BE2C (cell line): ENCODE measurements at regions not wholly inside any gene's neighbourhood (a gene's known extent, or its start where the extent isn't known, plus 50 kb on each side); places are given as distances from the start of the nearest gene placed in this dataset.
"Not testable (repeated sequence)": the region's sequence is repeated elsewhere in the genome, so short reads cannot be mapped to it uniquely, and the experiment has no call there.

Source experiments
- DNase-seq: peaks from one replicate; pipeline ENCODE4 v3.0.0-alpha.2; 2020
- H3K27me3 ChIP-seq: fragments of 250-450 bp; sonication (Bioruptor Pico); 2 replicates; pipeline ENCODE4 v1.5.1; 2020; ENCODE audit warnings: mild to moderate bottlenecking
- H3K36me3 ChIP-seq: fragments of 250-450 bp; sonication (Bioruptor Pico); 2 replicates; pipeline ENCODE4 v1.5.1; 2020; ENCODE audit warnings: mild to moderate bottlenecking
- H3K4me1 ChIP-seq: fragments of 250-450 bp; sonication (Bioruptor Pico); 2 replicates; pipeline ENCODE4 v1.5.1; 2020
- H3K4me3 ChIP-seq: 2 replicates; pipeline ENCODE4 v1.5.1; 2011; ENCODE audit warnings: low read depth, low read length
- H3K9me3 ChIP-seq: fragments of 250-450 bp; sonication (Bioruptor Pico); 2 replicates; pipeline ENCODE4 v1.5.1; 2020
- TF ChIP-seq, protein P1 (sequence below): IDR thresholded peaks from 2 replicates; pipeline ENCODE4 v1.5.1; 2012; ENCODE audit warnings: mild to moderate bottlenecking, low read depth, low read length

- not testable (repeated sequence) for H3K4me3 ChIP-seq, H3K4me1 ChIP-seq, H3K27me3 ChIP-seq, DNase-seq, H3K36me3 ChIP-seq, H3K9me3 ChIP-seq
These were observed 51.3 kb upstream of the RIOK2 start for GRCh38 chr5:97234380-97234779.

DNA sequence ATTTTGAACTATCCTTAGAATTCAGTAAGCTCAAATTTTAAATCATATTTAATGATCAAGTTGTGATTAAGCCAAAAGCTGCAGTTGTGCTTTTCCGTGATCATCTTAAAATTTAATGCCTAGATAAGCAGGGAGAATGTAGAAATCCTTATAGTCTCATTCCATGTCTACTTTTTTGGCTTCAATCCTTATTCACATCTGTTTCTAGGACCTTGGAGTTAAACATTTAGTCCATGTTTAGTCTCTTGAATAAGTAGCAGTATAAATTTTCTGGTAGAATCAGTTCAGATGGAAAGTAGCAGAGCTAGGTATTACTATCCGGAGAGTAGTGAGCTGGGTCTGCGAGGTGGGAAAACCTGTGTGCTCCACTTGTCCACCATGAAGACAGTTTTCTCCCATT, 59.3 kb upstream of the RIOK2 start:
- H3K27me3 ChIP-seq = no peaks in the 10 kb centered on the region; the same call in 1 of the 2 replicates
- H3K9me3 ChIP-seq = no peaks in the 10 kb centered on the region
- H3K4me3 ChIP-seq = no peak overlapping the region
- no peak for DNase-seq
- TF ChIP-seq, protein P1, sequence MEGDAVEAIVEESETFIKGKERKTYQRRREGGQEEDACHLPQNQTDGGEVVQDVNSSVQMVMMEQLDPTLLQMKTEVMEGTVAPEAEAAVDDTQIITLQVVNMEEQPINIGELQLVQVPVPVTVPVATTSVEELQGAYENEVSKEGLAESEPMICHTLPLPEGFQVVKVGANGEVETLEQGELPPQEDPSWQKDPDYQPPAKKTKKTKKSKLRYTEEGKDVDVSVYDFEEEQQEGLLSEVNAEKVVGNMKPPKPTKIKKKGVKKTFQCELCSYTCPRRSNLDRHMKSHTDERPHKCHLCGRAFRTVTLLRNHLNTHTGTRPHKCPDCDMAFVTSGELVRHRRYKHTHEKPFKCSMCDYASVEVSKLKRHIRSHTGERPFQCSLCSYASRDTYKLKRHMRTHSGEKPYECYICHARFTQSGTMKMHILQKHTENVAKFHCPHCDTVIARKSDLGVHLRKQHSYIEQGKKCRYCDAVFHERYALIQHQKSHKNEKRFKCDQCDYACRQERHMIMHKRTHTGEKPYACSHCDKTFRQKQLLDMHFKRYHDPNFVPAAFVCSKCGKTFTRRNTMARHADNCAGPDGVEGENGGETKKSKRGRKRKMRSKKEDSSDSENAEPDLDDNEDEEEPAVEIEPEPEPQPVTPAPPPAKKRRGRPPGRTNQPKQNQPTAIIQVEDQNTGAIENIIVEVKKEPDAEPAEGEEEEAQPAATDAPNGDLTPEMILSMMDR = no peak
- H3K4me1 ChIP-seq = no peaks in the 10 kb centered on the region
- no peaks in the 10 kb centered on the region for H3K36me3 ChIP-seq

- H3K36me3 ChIP-seq = no peaks in the 10 kb centered on the region
- H3K4me1 ChIP-seq = no peaks in the 10 kb centered on the region
- no peaks in the 10 kb centered on the region; the same call in 1 of the 2 replicates for H3K27me3 ChIP-seq
- DNase-seq = no peak
- no peaks in the 10 kb centered on the region for H3K9me3 ChIP-seq
- H3K4me3 ChIP-seq = no peak overlapping the region
- TF ChIP-seq, protein P1 = no peak
These were observed 60.3 kb upstream of the RIOK2 start for GRCh38 chr5:97243353-97243752.

GRCh38 chr5:97245386-97245785, 62.3 kb upstream of the RIOK2 start:
- Histone ChIP-seq H3K27me3 (no peaks in the 10 kb centered on the region; the same call in 1 of the 2 replicates), H3K4me1 (no peaks in the 10 kb centered on the region), H3K9me3 (no peaks in the 10 kb centered on the region), H3K36me3 (no peaks in the 10 kb centered on the region), H3K4me3 (no peak overlapping the region)
- no peak for DNase-seq
- TF ChIP-seq, protein P1 = no peak

- DNase-seq = no peak
- TF ChIP-seq, protein P1 = no peak
- H3K9me3 ChIP-seq = no peaks in the 10 kb centered on the region
- no peaks in the 10 kb centered on the region for H3K36me3 ChIP-seq
- H3K4me3 ChIP-seq = no peak overlapping the region
- H3K27me3 ChIP-seq = no peaks in the 10 kb centered on the region; the same call in 1 of the 2 replicates
- no peaks in the 10 kb centered on the region for H3K4me1 ChIP-seq
These were observed 67.1 kb upstream of the RIOK2 start for GRCh38 chr5:97250113-97250512.

GRCh38 chr5:97266076-97266475, 83.0 kb upstream of the RIOK2 start:
- TF ChIP-seq, protein P1 = no peak
- no peak for DNase-seq
- Histone ChIP-seq H3K4me3 (no peak overlapping the region), H3K4me1 (no peaks in the 10 kb centered on the region), H3K9me3 (no peaks in the 10 kb centered on the region), H3K36me3 (no peaks in the 10 kb centered on the region), H3K27me3 (no peaks in the 10 kb centered on the region)

DNA sequence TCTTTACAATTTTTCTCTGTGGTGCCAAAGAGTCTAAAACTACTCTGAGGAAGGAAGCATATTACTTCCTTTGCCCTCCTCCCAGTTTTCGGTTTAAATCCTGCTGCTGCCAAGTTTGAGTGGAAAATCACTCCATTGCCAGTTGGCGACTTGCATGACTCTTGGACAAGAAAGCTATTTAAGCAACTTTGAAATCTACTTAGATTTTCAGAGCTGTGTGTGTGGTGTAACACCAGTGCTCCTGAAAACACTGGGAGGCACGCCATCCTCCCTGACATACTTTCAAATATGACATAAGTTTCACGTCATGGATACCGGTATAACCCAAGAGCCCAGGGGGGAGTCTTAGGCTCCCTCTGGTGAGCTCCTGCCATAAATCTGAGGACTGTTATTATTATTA, 83.5 kb upstream of the RIOK2 start:
- DNase-seq = no peak
- no peaks in the 10 kb centered on the region for H3K27me3 ChIP-seq

More for the DNA sequence above, 83.5 kb upstream of the RIOK2 start:
- no peaks in the 10 kb centered on the region for H3K36me3 ChIP-seq
- H3K4me1 ChIP-seq = no peaks in the 10 kb centered on the region
- no peak overlapping the region for H3K4me3 ChIP-seq
- TF ChIP-seq, protein P1 = no peak
- no peaks in the 10 kb centered on the region for H3K9me3 ChIP-seq
